HG02763 (cell line): ENCODE measurements at regions not wholly inside any gene's neighbourhood (a gene's known extent, or its start where the extent isn't known, plus 50 kb on each side); places are given as distances from the start of the nearest gene placed in this dataset.
"Not testable (repeated sequence)": the region's sequence is repeated elsewhere in the genome, so short reads cannot be mapped to it uniquely, and the experiment has no call there.

Experiments
- ATAC-seq: cut with Tn5 transposase; IDR thresholded peaks from one replicate; pipeline ENCODE4 v1.9.1; 2021; ENCODE audit warnings: mild to moderate bottlenecking, moderate library complexity; ENCODE audit not compliant: unreplicated experiment

DNA sequence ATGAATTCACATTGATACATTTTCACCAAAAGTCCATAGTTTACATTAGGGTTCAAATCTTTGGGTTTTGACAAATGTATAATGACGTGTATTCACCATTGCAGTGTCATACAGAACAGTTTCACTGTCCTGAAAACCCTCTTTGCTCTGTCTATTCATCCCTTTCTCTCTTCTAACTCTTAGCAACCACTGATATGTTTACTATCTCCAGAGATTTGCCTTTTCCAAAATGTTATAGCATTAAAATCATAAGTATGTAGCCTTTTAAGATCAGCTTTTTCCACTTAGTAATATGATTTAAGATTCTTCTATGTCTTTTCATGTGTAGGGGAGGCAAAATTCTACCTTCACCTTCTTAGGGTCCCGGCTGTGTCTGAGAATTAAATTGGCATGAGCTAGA lies 203.8 kb downstream of the TPRG1 start:
- ATAC-seq, result no peak

GRCh38 chr3:189383630-189384029 lies 211.9 kb downstream of the TPRG1 start:
- ATAC-seq, result no peak

DNA sequence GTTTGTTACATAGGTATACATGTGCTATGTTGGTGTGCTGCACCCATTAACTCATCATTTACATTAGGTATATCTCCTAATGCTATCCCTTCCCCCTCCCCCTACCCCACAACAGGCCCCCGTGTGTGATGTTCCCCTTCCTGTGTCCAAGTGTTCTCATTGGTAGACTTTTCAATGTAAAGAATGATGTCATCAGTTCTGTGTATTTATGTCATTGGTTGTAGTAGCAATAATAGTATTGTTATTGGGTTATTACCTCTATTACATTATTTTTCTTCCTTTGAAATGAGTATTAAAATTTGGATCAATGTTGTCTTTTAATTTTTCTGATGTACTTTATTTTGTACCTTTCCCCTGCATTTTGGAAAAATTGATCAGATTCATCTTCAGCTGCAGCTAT lies 214.1 kb downstream of the TPRG1 start:
- ATAC-seq, result not testable (repeated sequence)

DNA sequence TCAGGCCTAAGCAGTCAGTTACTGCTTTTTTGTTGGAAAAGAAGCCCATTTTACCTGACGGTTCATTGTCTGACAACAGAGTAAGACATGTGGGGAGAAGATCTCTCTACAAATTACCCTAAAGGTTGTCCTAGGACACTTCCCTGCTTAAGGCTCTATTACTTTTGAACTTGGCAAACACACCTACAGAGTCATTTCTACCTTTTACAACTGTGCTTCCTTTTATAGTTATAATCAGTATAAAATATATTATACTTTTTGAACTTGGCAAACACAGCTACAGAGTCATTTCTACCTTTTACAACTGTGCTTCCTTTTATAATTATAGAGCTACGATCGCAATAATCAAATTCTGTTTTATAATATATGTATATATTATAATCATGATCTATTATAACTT lies 215.0 kb downstream of the TPRG1 start:
- no peak for ATAC-seq

GRCh38 chr3:189389346-189389745 lies 217.6 kb downstream of the TPRG1 start:
- no peak for ATAC-seq

GRCh38 chr3:189393598-189393997 lies 221.8 kb downstream of the TPRG1 start:
- no peak for ATAC-seq

- peak; percentile 75 for ATAC-seq
Measured at GRCh38 chr3:189394599-189395121, 222.9 kb downstream of the TPRG1 start.

DNA sequence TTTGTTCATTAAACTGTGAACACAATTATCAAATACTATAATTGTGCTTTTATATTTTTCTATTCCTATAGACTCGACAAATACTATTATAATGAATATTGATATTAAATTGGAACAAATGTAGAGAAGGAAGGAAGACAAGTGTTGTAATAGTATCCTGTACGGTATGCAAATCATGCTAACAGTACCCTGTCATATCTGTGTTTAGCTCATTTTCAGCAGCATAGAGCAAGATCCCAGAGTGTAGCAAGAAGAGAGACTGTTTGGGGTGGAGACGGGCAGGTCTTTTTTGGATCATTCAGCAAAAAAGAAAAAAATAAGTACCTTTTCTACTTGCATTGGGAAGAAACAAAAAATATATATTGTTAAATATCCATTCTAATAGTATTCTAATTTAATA lies 224.1 kb downstream of the TPRG1 start:
- ATAC-seq, result no peak

- no peak for ATAC-seq
Measured at GRCh38 chr3:189398656-189399055, 226.9 kb downstream of the TPRG1 start.

DNA sequence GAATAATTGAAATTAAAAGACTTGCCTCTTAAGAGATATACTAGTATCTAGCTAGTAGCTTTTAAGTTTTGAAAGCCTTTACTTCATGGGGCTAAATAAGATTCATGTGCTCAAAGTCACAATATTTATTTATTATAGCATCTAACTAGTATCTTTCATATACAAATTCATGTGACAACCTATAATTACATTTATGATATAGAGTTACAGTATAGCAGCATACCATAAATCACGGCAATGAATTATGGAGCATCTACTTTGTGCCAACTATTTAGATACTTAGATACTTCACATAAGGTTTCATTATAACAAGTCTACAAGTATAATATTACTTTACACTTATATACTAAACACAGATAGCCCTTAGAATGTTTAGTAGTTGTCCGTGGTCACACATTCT lies 229.4 kb downstream of the TPRG1 start:
- ATAC-seq, result no peak

DNA sequence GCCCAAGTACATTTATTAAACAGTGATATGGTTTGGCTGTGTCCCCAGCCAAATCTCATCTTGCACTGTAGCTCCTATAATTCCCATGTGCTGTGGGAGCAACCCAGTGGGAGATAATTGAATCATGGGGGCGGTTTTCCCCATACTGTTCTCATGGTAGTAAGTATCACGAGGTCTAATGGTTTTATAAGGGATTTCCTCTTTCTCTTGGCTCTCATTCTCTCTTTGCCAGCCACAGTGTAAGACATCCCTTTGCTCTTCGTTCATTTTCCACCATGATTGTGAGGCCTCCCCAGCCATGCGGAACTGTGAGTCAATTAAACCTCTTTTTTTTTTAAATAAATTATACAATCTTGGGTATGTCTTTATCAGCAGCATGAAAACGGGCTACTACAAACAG lies 228.0 kb upstream of the TP63 start:
- no peak for ATAC-seq

- ATAC-seq, result no peak
Measured at GRCh38 chr3:189404024-189404423, 227.2 kb upstream of the TP63 start.

- ATAC-seq, result no peak
Measured at GRCh38 chr3:189404797-189405484, 226.2 kb upstream of the TP63 start.

- ATAC-seq, result no peak
Measured at GRCh38 chr3:189406148-189406547, 225.0 kb upstream of the TP63 start.

GRCh38 chr3:189410522-189410921 lies 220.7 kb upstream of the TP63 start:
- ATAC-seq, result no peak

DNA sequence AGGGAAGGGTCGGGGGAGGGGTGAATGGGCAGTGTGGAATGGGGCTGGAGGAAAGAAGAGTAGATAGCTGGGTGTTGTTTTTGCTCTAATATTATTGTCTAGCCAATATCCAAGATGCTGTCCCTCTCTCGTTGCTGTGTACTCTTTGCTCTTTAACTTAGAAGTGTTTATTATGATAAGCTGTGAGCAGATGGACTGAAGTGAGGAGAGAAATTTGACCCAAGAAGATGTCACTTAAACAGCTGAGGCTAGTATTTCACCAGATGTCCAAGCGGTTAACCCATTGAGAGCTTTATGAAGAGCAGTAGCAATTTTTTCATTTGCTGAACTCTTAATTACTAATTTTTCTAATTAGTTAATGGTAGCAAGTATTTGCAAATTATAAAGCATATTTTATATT lies 212.2 kb upstream of the TP63 start:
- ATAC-seq, result no peak

DNA sequence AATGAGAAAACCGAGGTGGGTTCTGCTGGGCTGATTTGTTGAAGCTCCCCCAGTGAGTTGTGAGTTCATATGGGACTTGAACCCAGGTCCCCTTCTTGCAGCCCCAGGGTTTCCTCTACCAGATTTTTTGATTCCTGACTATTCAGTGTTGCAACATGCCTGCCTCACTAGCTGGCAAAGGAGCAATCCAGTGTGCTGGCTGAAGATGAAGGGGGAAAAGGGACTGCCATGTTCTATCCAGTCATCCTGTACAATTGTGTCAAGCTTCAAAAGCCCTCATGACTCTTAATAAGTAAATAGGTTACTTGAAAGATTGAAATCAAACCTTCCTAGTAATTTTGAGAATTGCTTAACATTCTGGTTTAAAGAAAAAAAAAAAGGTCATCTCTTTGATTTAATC lies 211.5 kb upstream of the TP63 start:
- no peak for ATAC-seq

DNA sequence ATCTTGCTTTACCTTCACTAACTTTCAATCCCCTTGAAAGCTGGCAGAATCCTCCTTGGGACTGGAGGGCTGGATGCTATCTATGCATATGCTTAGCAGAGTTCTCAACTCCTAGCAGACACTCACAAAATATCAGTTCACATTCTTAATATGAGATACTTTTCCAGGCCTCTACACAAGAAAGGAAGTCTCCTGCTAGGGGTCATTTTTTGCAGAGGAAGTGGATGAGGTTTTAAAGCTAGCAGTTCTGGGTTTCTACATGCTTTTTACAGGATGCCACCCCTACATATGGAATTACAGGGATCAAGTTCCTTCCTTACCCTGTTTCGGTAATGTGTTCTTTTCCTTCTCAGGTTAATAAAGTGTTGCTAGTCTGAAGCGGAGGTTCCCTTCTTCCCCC lies 206.3 kb upstream of the TP63 start:
- no peak for ATAC-seq

- no peak for ATAC-seq
Measured at GRCh38 chr3:189429019-189429418, 202.2 kb upstream of the TP63 start.

GRCh38 chr3:189430166-189430565 lies 201.0 kb upstream of the TP63 start:
- no peak for ATAC-seq

- not testable (repeated sequence) for ATAC-seq
Measured at GRCh38 chr3:189442257-189442656, 188.9 kb upstream of the TP63 start.

- no peak for ATAC-seq
Measured at GRCh38 chr3:189446959-189447560, 184.1 kb upstream of the TP63 start.

GRCh38 chr3:189449084-189449483 lies 182.1 kb upstream of the TP63 start:
- no peak for ATAC-seq
